GM18517 (cell line): ENCODE measurements at regions not wholly inside any gene's neighbourhood (a gene's known extent, or its start where the extent isn't known, plus 50 kb on each side); places are given as distances from the start of the nearest gene placed in this dataset.
"Not testable (repeated sequence)": the region's sequence is repeated elsewhere in the genome, so short reads cannot be mapped to it uniquely, and the experiment has no call there.

Experiments used
- ATAC-seq: cut with Tn5 transposase; IDR thresholded peaks from one replicate; pipeline ENCODE4 v1.9.1; 2021; ENCODE audit warnings: mild to moderate bottlenecking, moderate library complexity; ENCODE audit not compliant: unreplicated experiment

DNA sequence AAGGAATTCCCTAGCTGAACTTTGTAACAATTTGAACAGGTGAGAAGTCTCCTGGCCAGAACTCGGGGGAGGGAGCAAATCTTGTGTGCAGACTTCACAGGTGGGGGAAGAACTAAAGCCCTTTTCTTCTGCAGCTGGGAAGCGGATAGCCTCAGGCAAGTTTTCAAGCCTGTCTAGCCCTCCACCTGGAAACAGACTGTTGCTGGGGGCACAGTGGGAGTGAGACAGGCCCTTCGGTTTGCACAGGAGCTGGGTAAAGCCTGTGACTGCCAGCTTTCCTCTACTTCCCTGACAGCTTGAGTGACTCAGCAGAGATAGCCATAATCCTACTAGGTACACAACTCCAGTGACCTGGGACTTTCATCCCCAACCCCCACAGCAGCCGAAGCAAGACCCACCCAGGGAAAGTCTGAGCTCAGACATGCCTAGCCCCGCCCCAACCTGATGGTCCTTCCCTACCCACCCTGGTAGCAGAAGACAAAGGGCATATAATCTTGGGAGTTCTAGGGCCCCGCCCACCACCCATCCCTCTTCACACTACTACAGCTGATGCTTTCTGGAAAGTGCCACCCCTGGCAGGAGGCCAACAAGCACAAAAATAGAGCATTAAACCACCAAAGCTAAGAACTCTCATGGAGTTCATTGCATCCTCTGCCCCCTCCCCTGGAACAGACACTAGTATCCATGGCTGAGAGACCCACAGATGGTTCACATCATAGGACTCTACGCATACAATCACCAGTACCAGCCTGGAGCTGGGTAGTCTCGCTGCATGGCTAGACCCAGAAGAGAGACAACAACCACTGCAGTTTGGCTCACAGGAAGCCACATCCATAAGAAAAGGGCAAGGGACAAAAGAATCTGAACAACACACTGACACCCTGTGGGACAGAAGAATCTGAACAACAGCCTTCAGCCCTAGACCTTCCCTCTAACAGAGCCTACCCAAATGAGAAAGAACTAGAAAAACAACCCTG lies 479.0 kb downstream of the RAP2B start:
- ATAC-seq = no peak

- not testable (repeated sequence) for ATAC-seq
These were observed 478.6 kb upstream of the ARHGEF26 start for GRCh38 chr3:153642576-153642975.

- not testable (repeated sequence) for ATAC-seq
These were observed 477.7 kb upstream of the ARHGEF26 start for GRCh38 chr3:153643471-153643870.

GRCh38 chr3:153649286-153649839 lies 471.8 kb upstream of the ARHGEF26 start:
- no peak for ATAC-seq

GRCh38 chr3:153652076-153652475 lies 469.1 kb upstream of the ARHGEF26 start:
- no peak for ATAC-seq

DNA sequence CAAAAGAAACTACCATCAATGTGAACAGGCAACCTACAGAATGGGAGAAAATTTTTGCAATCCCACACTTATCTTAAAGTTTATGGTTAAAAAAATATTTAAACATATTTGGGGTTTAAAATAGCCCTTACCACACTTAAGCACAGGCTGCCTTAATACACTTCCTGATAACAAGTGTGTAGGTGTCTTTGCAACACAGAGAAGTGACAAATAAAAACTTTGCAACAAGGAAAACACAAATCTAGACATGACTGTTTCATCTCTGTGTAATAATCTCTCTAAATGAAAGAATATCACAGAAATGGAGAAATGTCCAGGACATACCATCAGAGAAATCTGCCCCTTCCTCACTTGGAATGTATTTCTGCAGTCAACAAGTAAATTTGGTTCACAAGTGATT lies 464.1 kb upstream of the ARHGEF26 start:
- no peak for ATAC-seq

DNA sequence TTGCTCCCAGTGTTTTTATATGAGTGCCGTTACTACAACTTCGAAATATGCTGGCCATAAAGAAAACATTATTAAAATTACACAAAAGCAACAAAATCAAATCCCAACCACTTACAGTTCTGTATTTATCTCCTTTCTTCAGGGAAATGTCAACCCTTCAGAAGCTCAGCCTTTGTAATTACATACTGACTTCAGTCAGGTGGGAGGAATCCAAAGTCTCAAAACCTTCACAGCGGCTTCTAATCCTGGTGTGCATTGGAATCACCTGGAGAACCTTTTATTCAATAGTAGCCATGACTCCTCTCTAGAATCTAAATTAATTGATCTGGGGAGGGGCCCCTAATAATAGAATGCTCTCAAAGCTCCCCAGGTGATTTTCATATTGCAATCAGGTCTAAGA lies 463.7 kb upstream of the ARHGEF26 start:
- no peak for ATAC-seq

DNA sequence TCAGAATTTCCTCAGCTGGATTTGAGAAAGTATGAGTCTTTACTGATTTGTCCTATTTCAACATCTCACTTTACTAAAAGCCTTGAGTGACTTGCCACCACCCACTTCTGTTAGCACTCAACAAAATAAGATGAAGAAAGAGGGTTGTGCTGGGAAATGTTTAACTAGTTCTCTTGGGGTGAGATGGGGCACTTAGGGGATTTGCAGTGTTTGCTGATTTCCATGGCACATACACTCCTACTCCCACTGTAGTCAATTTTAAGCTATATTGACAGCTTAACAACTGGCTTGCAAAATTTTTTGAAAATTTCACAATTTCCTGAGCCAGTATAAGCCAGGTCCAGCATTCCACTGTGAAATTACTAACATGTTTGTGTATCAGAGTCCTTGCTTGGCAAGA lies 463.1 kb upstream of the ARHGEF26 start:
- no peak for ATAC-seq

DNA sequence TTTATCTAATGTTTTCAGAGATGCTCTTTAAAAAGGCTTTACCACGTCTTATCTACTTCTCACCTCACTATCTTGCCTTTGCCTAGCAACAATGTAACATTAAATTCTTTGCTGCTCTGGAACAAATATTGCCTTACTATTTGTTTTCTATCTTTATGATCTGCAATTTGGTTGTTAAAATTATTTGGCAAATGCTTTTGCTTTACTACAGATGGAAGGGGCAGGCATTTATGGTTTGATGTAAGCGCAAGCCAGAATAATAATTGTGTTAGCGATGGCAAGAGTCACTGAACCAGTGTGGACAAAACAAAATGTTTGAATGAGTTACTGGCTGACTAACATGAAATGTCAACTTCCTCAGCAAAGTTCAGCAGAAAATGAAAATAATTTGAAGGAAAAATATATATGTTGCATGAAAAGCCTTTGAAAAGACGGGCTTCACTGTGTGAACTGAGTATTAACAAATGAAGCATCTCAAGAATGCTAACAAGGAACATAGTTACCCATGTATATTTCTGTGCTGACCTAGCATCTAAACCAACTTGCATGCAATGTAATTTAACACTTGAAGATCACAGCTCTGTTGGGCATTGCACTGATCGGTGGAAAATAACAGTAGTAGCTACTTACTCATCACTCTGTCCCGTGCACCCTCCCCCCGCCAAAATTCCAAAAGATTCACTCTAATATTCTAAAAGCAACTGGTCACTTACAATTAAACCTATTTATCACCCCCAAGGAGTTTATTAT lies 454.0 kb upstream of the ARHGEF26 start:
- no peak for ATAC-seq

DNA sequence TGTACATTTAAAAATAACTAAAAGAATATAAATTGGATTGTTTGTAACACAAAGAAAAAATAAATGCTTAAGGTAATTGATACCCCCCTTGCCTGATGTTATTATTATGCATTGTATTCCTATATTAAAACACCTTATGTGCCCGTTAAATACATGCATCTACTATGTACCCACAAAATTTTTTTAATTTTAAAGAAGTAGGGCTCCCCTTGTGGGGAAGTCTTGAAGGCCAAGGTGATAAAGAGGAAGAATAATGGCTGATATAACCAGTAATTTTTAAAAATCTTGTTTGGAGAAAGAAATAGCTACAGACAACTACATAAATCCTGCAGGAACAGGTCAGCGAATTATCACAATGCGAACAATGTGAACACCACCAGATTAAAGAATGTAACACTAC lies 451.7 kb upstream of the ARHGEF26 start:
- ATAC-seq = no peak

DNA sequence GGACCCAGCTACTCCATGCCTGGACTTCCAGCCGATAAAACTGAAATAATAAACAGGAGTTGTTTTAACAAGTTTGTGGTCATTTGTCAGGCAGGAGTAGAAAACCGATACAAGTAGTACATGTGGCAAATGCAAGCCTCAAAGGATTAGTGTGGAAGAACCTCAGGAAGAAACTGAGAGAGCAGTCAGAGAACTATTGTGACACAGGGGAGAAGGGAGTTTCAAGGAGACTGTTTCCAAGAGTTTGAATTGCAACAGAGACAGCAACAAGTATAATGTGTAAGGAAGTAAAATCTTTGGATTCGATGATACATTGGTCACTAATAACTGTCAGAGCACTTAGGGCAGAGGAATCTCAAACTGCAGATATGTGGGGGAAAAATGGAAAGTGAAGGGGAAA lies 450.6 kb upstream of the ARHGEF26 start:
- ATAC-seq = no peak

GRCh38 chr3:153673853-153674252 lies 447.3 kb upstream of the ARHGEF26 start:
- ATAC-seq = no peak

DNA sequence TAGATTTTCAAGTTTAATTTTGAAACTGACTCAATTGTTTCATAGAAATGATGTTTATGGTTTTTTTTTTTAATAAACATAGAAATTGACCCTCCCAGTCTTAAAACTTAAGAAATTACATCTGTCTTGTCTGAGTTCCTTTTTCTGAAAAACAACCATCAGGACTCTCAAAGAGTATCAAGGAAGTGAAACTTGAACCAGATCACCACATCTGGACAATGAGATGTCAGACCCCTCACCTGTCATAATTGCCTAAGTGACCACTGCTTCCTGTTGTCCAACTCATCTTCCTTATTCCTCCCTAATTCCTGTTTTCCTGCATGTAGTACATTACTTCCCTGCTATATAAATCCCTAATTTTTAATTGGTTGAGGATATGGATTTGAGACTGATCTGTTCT lies 441.5 kb upstream of the ARHGEF26 start:
- no peak for ATAC-seq

GRCh38 chr3:153680526-153680925 lies 440.7 kb upstream of the ARHGEF26 start:
- no peak for ATAC-seq

- ATAC-seq = no peak
These were observed 440.1 kb upstream of the ARHGEF26 start for GRCh38 chr3:153681057-153681456.

- no peak for ATAC-seq
These were observed 432.7 kb upstream of the ARHGEF26 start for GRCh38 chr3:153688301-153689120.

GRCh38 chr3:153693207-153693606 lies 428.0 kb upstream of the ARHGEF26 start:
- no peak for ATAC-seq

GRCh38 chr3:153702106-153702505 lies 419.1 kb upstream of the ARHGEF26 start:
- no peak for ATAC-seq

- no peak for ATAC-seq
These were observed 417.1 kb upstream of the ARHGEF26 start for GRCh38 chr3:153704115-153704514.

- ATAC-seq = no peak
These were observed 414.5 kb upstream of the ARHGEF26 start for GRCh38 chr3:153706706-153707105.

DNA sequence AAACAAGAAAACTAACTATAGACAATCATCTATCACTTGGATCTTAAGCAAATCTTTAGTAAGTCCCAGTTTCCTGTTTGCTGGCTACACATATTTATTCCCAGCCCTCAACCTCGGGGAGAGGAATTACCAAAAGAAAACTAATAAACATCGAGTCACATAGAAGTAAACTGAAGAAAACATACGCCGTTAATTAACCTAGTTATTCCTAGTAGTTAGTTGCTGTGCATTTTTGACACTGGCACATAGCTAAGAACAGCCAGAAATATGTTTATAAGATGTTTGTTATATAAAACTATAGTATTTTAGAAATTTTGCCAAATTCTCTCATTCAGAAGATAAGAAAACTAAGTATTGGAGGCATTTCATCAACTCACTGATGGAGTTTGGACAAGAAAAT lies 407.2 kb upstream of the ARHGEF26 start:
- no peak for ATAC-seq
